K562 (cell line): ENCODE measurements at regions not wholly inside any gene's neighbourhood (a gene's known extent, or its start where the extent isn't known, plus 50 kb on each side); places are given as distances from the start of the nearest gene placed in this dataset.

Experiments used
- ETV5 ChIP-seq: sonication (generic); formaldehyde crosslinking; IDR thresholded peaks from 2 replicates; pipeline ENCODE4 v1.4.0; 2020; ENCODE audit warnings: low read depth, mild to moderate bottlenecking, missing genetic modification reagents
- MLLT1 ChIP-seq, 2 experiments: fragments of 450-650 bp; IDR thresholded peaks; 2 replicates each; pipeline ENCODE4 v1.6.1; 2016
- POLR2AphosphoS5 ChIP-seq: IDR thresholded peaks from 2 replicates; pipeline ENCODE4 v1.6.1; 2011; ENCODE audit warnings: mild to moderate bottlenecking, low read depth, low read length, moderate library complexity; ENCODE audit not compliant: control insufficient read depth, insufficient read depth
- POLR2B ChIP-seq: fragments of 450-650 bp; IDR thresholded peaks from 2 replicates; pipeline ENCODE4 v1.6.1; 2018; ENCODE audit warnings: low read depth; ENCODE audit not compliant: partially characterized antibody
- RERE ChIP-seq: sonication (generic); formaldehyde crosslinking; IDR thresholded peaks from 2 replicates; pipeline ENCODE4 v1.8.0; 2023; ENCODE audit warnings: missing genetic modification reagents, mild to moderate bottlenecking, borderline replicate concordance
- STAG1 ChIP-seq: sonication (generic); formaldehyde crosslinking; IDR thresholded peaks from 2 replicates; pipeline ENCODE4 v1.5.0; 2020; ENCODE audit warnings: missing genetic modification reagents, borderline replicate concordance
- TAF1 ChIP-seq: IDR thresholded peaks from 2 replicates; pipeline ENCODE4 v1.6.1; 2011; ENCODE audit warnings: mild to moderate bottlenecking, low read length, moderate library complexity; ENCODE audit not compliant: insufficient read depth, control insufficient read depth, severe bottlenecking; ENCODE audit errors: extremely low read depth
- WHSC1 ChIP-seq: IDR thresholded peaks from one replicate; pipeline ENCODE4 v1.6.1; 2012; ENCODE audit warnings: low read length, control low read depth, inconsistent platforms
- ZBTB2 ChIP-seq: fragments of 450-650 bp; IDR thresholded peaks from 2 replicates; pipeline ENCODE4 v1.6.1; 2016; ENCODE audit warnings: antibody characterized with exemption
- ZNF318 ChIP-seq, 2 experiments: fragments of 450-650 bp; IDR thresholded peaks; 2 replicates each; pipeline ENCODE4 v1.6.1; 2016; ENCODE audit warnings: mild to moderate bottlenecking in 2 of 2, borderline replicate concordance in 1 of 2, low read depth in 1 of 2, moderate library complexity in 1 of 2

GRCh38 chr7:106986450-106986977 is 58.0 kb upstream of the PRKAR2B start (continued):
- no peak for TF ChIP-seq ZNF318 (IDR thresholded peaks at IDR 0.05; ENCODE audit: borderline replicate concordance in 1 of 2, low read depth in 1 of 2)
- TF ChIP-seq POLR2B = peak; percentile 34
- no peak for TF ChIP-seq WHSC1
- peak; percentile 88 for TF ChIP-seq POLR2AphosphoS5
- no peak for TF ChIP-seq STAG1 (CRISPR knock-in tag)
- TF ChIP-seq TAF1 = peak; percentile 17
- TF ChIP-seq RERE (CRISPR knock-in tag) = no peak
- no peak for TF ChIP-seq ETV5
- peak; percentile 70 for TF ChIP-seq ZBTB2
- peak in 1 of 2 experiments; percentile 55; a peak in 1 of 4 replicates for TF ChIP-seq MLLT1 (IDR thresholded peaks at IDR 0.05)
